OCI-LY7 (cell line): ENCODE measurements at regions not wholly inside any gene's neighbourhood (a gene's known extent, or its start where the extent isn't known, plus 50 kb on each side); places are given as distances from the start of the nearest gene placed in this dataset.

ENCODE experiments used
- BruUV-seq: library from RNA; stranded (reverse); fragments of 400-500 nt; replicated peaks from 2 replicates; lab custom pipeline; 2021; lab: Mats Ljungman, UMichigan
- CTCF ChIA-PET: fragments of 300-600 bp; sonication (Branson Sonifier 250); formaldehyde crosslinking; loops from one replicate; lab custom pipeline; 2022; ENCODE audit warnings: antibody characterized with exemption; ENCODE audit not compliant: unreplicated experiment; lab: Charles Lee
- POLR2A ChIA-PET: fragments of 300-600 bp; sonication (Branson Sonifier 250); formaldehyde crosslinking; loops from one replicate; lab custom pipeline; 2022; ENCODE audit warnings: antibody characterized with exemption; lab: Charles Lee
- DNase-seq: peaks from one replicate; pipeline ENCODE4 v3.0.0-alpha.2; 2015; ENCODE audit warnings: low spot score
- H2AFZ ChIP-seq: fragments of 200-600 bp; sonication (generic), shearing (Covaris generic); 2 replicates; pipeline ENCODE4 v1.6.1; 2014; ENCODE audit warnings: mild to moderate bottlenecking, antibody characterized with exemption, low read length, moderate library complexity
- H3K27ac ChIP-seq: fragments of 200-600 bp; sonication (generic); 2 replicates; pipeline ENCODE4 v1.5.1; 2014; ENCODE audit warnings: mixed run types, low read depth, mild to moderate bottlenecking, moderate library complexity, low read length, inconsistent platforms; ENCODE audit not compliant: poor library complexity, severe bottlenecking
- H3K36me3 ChIP-seq: fragments of 200-600 bp; sonication (generic); 2 replicates; pipeline ENCODE4 v1.6.1; 2014; ENCODE audit warnings: mild to moderate bottlenecking, antibody characterized with exemption, low read length, moderate library complexity, mixed read lengths; ENCODE audit not compliant: insufficient read depth
- H3K4me1 ChIP-seq: fragments of 200-600 bp; sonication (generic); 2 replicates; pipeline ENCODE4 v1.5.1; 2014; ENCODE audit warnings: mild to moderate bottlenecking, low read length; ENCODE audit not compliant: insufficient read depth, poor library complexity, severe bottlenecking
- H3K4me2 ChIP-seq: fragments of 200-600 bp; sonication (generic); 2 replicates; pipeline ENCODE4 v1.6.1; 2014; ENCODE audit warnings: mild to moderate bottlenecking, low read length
- H3K4me3 ChIP-seq: fragments of 200-600 bp; sonication (generic); 2 replicates; pipeline ENCODE4 v1.5.1; 2014; ENCODE audit warnings: mild to moderate bottlenecking, low read depth, low read length; ENCODE audit not compliant: poor library complexity, severe bottlenecking
- H3K79me2 ChIP-seq: fragments of 200-600 bp; sonication (generic); 2 replicates; pipeline ENCODE4 v1.6.1; 2016; ENCODE audit warnings: low read depth, mild to moderate bottlenecking, low read length, moderate library complexity, mixed read lengths; ENCODE audit not compliant: insufficient read depth
- H3K9me2 ChIP-seq: fragments of 200-600 bp; sonication (generic); 2 replicates; pipeline ENCODE4 v1.6.1; 2016; ENCODE audit warnings: mild to moderate bottlenecking, low read length, mixed read lengths; ENCODE audit not compliant: insufficient read depth
- H3K9me3 ChIP-seq: fragments of 200-600 bp; sonication (generic); 2 replicates; pipeline ENCODE4 v1.6.1; 2014; ENCODE audit warnings: mild to moderate bottlenecking, mixed run types, low read length, mixed read lengths
- H4K20me1 ChIP-seq: fragments of 200-600 bp; sonication (generic); 2 replicates; pipeline ENCODE4 v1.6.1; 2014; ENCODE audit warnings: mild to moderate bottlenecking, antibody characterized with exemption, low read length, moderate library complexity, mixed read lengths; ENCODE audit not compliant: insufficient read depth
- CTCF ChIP-seq: fragments of 200-600 bp; sonication (generic); conservative IDR thresholded peaks from 2 replicates; pipeline ENCODE4 v1.5.1; 2014; ENCODE audit warnings: mild to moderate bottlenecking, antibody characterized with exemption, low read length, moderate library complexity, mixed read lengths
- EZH2phosphoT487 ChIP-seq: fragments of 200-600 bp; sonication (generic); IDR thresholded peaks from 2 replicates; pipeline ENCODE4 v1.6.1; 2018; ENCODE audit warnings: low read depth, borderline replicate concordance, mild to moderate bottlenecking, mixed run types, antibody characterized with exemption, low read length, moderate library complexity, mixed read lengths
- intact Hi-C: fragments of 100-400 bp; cut with micrococcal nuclease; formaldehyde crosslinking; loops from one replicate; pipeline ENCODE4 v1.10.0; 2022; ENCODE audit not compliant: unreplicated experiment

DNA sequence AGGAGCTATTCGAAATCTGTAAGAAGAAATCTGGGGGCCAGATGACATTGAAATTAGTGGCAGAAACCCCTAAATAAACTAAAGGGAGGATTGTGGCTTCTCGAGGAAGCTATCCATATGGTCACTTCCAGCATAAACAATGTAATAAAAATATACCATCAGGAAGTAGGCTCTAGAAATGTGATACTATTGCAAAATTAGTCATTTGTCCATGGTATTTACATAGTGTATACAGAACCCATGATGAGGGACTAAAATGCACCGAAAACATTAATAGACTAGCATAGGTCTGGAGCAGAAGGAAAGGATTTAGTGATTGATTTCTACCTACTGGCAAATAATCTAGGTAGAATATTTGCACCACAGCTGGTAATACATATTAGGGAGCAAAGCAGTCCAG lies 1344.0 kb downstream of the FSTL5 start:
- Histone ChIP-seq H3K9me2 (no peaks in the 10 kb centered on the region), H3K9me3 (no peaks in the 10 kb centered on the region), H3K79me2 (no peaks in the 10 kb centered on the region), H3K4me1 (no peaks in the 10 kb centered on the region), H3K27ac (no peak overlapping the region), H2AFZ (no peak overlapping the region), H4K20me1 (no peaks in the 10 kb centered on the region), H3K4me3 (no peak overlapping the region), H3K4me2 (no peak overlapping the region), H3K36me3 (no peaks in the 10 kb centered on the region)
- DNase-seq = no peak
- intact Hi-C loops = no loop called here
- ChIA-PET POLR2A (interaction anchor here (1.0 kb wide), 1 partner anchor 200 kb away, joined by 3 read pairs; no protein-coding TSS in a partner anchor), CTCF (no interaction called here)
- BruUV-seq = no TSS peak
- TF ChIP-seq CTCF (no peak), EZH2phosphoT487 (no peak)

DNA sequence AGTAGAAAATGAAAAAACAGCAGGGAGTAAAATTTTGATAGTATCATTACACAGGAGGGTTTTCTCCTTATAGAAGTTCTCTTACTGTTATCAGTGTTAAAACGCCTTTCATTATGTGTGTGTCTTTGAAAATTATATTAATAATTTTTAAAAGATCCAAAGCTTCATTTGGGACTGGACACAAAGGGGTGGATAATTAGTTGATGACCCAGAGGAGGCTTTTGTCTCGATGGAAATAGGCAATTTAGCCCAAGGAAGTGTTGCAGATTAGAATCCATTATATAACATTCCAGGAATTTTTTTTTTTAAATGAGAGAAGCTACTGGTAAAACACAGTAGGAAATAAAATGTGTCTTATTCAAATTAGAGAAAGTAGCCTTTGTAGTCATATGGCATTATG lies 1339.3 kb downstream of the FSTL5 start:
- POLR2A ChIA-PET = no interaction called here
- Histone ChIP-seq H4K20me1 (no peaks in the 10 kb centered on the region), H3K36me3 (no peaks in the 10 kb centered on the region), H3K4me1 (no peaks in the 10 kb centered on the region), H3K4me3 (no peak overlapping the region), H3K4me2 (no peak overlapping the region), H2AFZ (no peak overlapping the region), H3K27ac (no peak overlapping the region), H3K9me3 (no peaks in the 10 kb centered on the region), H3K9me2 (no peaks in the 10 kb centered on the region), H3K79me2 (no peaks in the 10 kb centered on the region)
- TF ChIP-seq CTCF = no peak
- no peak for TF ChIP-seq EZH2phosphoT487
- no peak for DNase-seq
- CTCF ChIA-PET = no interaction called here
- intact Hi-C loops = no loop called here
- BruUV-seq = no TSS peak

- Histone ChIP-seq H3K4me3 (no peak overlapping the region), H3K9me2 (no peaks in the 10 kb centered on the region), H2AFZ (no peak overlapping the region), H3K79me2 (no peaks in the 10 kb centered on the region), H3K36me3 (no peaks in the 10 kb centered on the region), H3K27ac (no peak overlapping the region), H4K20me1 (no peaks in the 10 kb centered on the region), H3K4me1 (no peaks in the 10 kb centered on the region), H3K4me2 (no peak overlapping the region), H3K9me3 (no peaks in the 10 kb centered on the region)
- CTCF ChIA-PET = no interaction called here
- no peak for TF ChIP-seq EZH2phosphoT487
- no peak for TF ChIP-seq CTCF
- intact Hi-C loops = no loop called here
- POLR2A ChIA-PET = no interaction called here
- BruUV-seq = no TSS peak
- DNase-seq = no peak
Observed at GRCh38 chr4:160825644-160826338, 1338.0 kb downstream of the FSTL5 start.
